Neural cell (in vitro differentiated cells): ENCODE measurements at regions not wholly inside any gene's neighbourhood (a gene's known extent, or its start where the extent isn't known, plus 50 kb on each side); places are given as distances from the start of the nearest gene placed in this dataset.

ENCODE experiments used
- H2AFZ ChIP-seq: fragments of 200-600, 300-800 bp; sonication (generic), shearing (Covaris generic); 2 replicates; pipeline ENCODE4 v1.6.0; 2014; ENCODE audit warnings: low read depth, mild to moderate bottlenecking, antibody characterized with exemption, low read length, moderate library complexity
- H3F3A ChIP-seq: fragments of 200-600 bp; shearing (Covaris generic); 2 replicates; pipeline ENCODE4 v1.6.1; 2016; ENCODE audit warnings: mild to moderate bottlenecking, moderate library complexity, mixed read lengths, antibody characterized with exemption, low read length; ENCODE audit not compliant: insufficient read depth, poor library complexity, severe bottlenecking
- H3K27ac ChIP-seq: fragments of 200-600, 300-800 bp; sonication (generic), shearing (Covaris generic); 2 replicates; pipeline ENCODE4 v1.5.1; 2014; ENCODE audit warnings: mild to moderate bottlenecking, low read length, moderate library complexity
- H3K27me3 ChIP-seq: fragments of 300-800, 200-600 bp; sonication (generic), shearing (Covaris generic); 2 replicates; pipeline ENCODE4 v1.6.0; 2014; ENCODE audit warnings: mild to moderate bottlenecking, low read depth, low read length, moderate library complexity; ENCODE audit not compliant: insufficient read depth
- H3K36me3 ChIP-seq: fragments of 300-800, 200-600 bp; sonication (generic), shearing (Covaris generic); 2 replicates; pipeline ENCODE4 v1.5.1; 2014; ENCODE audit warnings: mild to moderate bottlenecking, antibody characterized with exemption, low read length, moderate library complexity; ENCODE audit not compliant: insufficient read depth
- H3K4me2 ChIP-seq: fragments of 300-800, 200-600 bp; sonication (generic), shearing (Covaris generic); 2 replicates; pipeline ENCODE4 v1.6.0; 2014; ENCODE audit warnings: mild to moderate bottlenecking, low read length
- H3K4me3 ChIP-seq: fragments of 300-800, 200-600 bp; sonication (generic), shearing (Covaris generic); 2 replicates; pipeline ENCODE4 v1.5.1; 2014; ENCODE audit warnings: mild to moderate bottlenecking, low read length, moderate library complexity
- H3K79me2 ChIP-seq: fragments of 200-600 bp; shearing (Covaris generic); replicated peaks from 2 replicates; pipeline ENCODE4 v1.6.0; 2014; ENCODE audit warnings: mild to moderate bottlenecking, low read length, moderate library complexity; ENCODE audit not compliant: insufficient read depth
- H3K9ac ChIP-seq: fragments of 300-800, 200-600 bp; sonication (generic), shearing (Covaris generic); 2 replicates; pipeline ENCODE4 v1.6.1; 2016; ENCODE audit warnings: mild to moderate bottlenecking, low read length, mixed read lengths
- H3K9me2 ChIP-seq: fragments of 200-600 bp; shearing (Covaris generic); 2 replicates; pipeline ENCODE4 v1.6.1; 2016; ENCODE audit warnings: mild to moderate bottlenecking, low read length, mixed read lengths; ENCODE audit not compliant: insufficient read depth
- H3K9me3 ChIP-seq: fragments of 200-600, 300-800 bp; sonication (generic), shearing (Covaris generic); 2 replicates; pipeline ENCODE4 v1.6.1; 2016; ENCODE audit warnings: mild to moderate bottlenecking, mixed run types, low read length, moderate library complexity, mixed read lengths
- H4K20me1 ChIP-seq: fragments of 200-600 bp; shearing (Covaris generic); 2 replicates; pipeline ENCODE4 v1.6.1; 2016; ENCODE audit warnings: mild to moderate bottlenecking, mixed run types; ENCODE audit not compliant: insufficient read depth
- EP300 ChIP-seq: fragments of 450-650 bp; conservative IDR thresholded peaks from 2 replicates; pipeline ENCODE4 v1.6.1; 2014; ENCODE audit warnings: antibody characterized with exemption, mild to moderate bottlenecking, moderate library complexity; ENCODE audit not compliant: poor library complexity, severe bottlenecking
- EZH2 ChIP-seq: fragments of 200-600, 300-800 bp; shearing (Covaris generic), sonication (generic); IDR thresholded peaks from 2 replicates; pipeline ENCODE4 v1.6.1; 2014; ENCODE audit warnings: antibody characterized with exemption, low read length, borderline replicate concordance, mild to moderate bottlenecking; ENCODE audit not compliant: insufficient read depth, poor library complexity, severe bottlenecking
- MXI1 ChIP-seq: fragments of 450-650 bp; conservative IDR thresholded peaks from 2 replicates; pipeline ENCODE4 v1.6.1; 2014; ENCODE audit warnings: antibody characterized with exemption, mild to moderate bottlenecking; ENCODE audit not compliant: poor library complexity, severe bottlenecking
- POLR2AphosphoS5 ChIP-seq: IDR thresholded peaks from 2 replicates; pipeline ENCODE4 v1.6.1; 2012
- RAD21 ChIP-seq: fragments of 450-650 bp; conservative IDR thresholded peaks from 2 replicates; pipeline ENCODE4 v1.6.1; 2014; ENCODE audit warnings: antibody characterized with exemption, mild to moderate bottlenecking, moderate library complexity
- SMC3 ChIP-seq: fragments of 450-650 bp; conservative IDR thresholded peaks from 2 replicates; pipeline ENCODE4 v1.6.1; 2014; ENCODE audit warnings: antibody characterized with exemption, mild to moderate bottlenecking, moderate library complexity; ENCODE audit not compliant: poor library complexity
- TAF1 ChIP-seq: IDR thresholded peaks from 2 replicates; pipeline ENCODE4 v1.6.1; 2012; ENCODE audit warnings: low read depth
- TF ChIP-seq, protein P1 (sequence below): fragments of 450-650 bp; IDR thresholded peaks from 2 replicates; pipeline ENCODE4 v1.5.1; 2014; ENCODE audit warnings: antibody characterized with exemption, mild to moderate bottlenecking, moderate library complexity; ENCODE audit not compliant: poor library complexity, severe bottlenecking
- TF ChIP-seq, protein P2 (sequence below): IDR thresholded peaks from 2 replicates; pipeline ENCODE4 v1.6.1; 2012; ENCODE audit warnings: borderline replicate concordance

DNA sequence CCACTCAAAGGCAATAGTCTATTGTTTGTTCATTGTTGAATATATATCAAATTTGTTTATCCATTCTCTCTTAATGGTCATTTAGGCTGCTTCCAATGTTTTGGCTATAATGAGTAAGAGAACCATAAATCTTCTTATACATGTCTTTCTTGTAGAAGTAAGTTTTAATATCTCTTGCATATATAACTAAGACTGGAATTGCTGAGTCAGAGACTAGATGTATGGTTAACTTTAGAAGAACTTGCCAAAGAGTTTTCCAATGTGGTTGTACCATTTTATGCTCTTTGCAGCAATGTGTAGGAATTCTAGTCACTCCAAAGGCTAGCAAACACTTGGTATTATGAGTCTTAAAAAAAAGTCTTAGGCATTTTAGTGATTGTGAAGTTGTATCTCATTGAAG lies 610.0 kb upstream of the GCFC2 start:
- H3K9me3 ChIP-seq, result no peaks in the 10 kb centered on the region
- no peaks in the 10 kb centered on the region for H3K9me2 ChIP-seq
- no peak overlapping the region for H3K27ac ChIP-seq
- no peak overlapping the region for H3K4me2 ChIP-seq
- H3K79me2 ChIP-seq, result no peaks in the 10 kb centered on the region
- H3K9ac ChIP-seq, result no peak overlapping the region
- H3K4me3 ChIP-seq, result no peak overlapping the region
- no peaks in the 10 kb centered on the region for H3K27me3 ChIP-seq
- H4K20me1 ChIP-seq, result no peaks in the 10 kb centered on the region
- no peak overlapping the region for H2AFZ ChIP-seq
- no peaks in the 10 kb centered on the region for H3F3A ChIP-seq
- TF ChIP-seq, protein P1, sequence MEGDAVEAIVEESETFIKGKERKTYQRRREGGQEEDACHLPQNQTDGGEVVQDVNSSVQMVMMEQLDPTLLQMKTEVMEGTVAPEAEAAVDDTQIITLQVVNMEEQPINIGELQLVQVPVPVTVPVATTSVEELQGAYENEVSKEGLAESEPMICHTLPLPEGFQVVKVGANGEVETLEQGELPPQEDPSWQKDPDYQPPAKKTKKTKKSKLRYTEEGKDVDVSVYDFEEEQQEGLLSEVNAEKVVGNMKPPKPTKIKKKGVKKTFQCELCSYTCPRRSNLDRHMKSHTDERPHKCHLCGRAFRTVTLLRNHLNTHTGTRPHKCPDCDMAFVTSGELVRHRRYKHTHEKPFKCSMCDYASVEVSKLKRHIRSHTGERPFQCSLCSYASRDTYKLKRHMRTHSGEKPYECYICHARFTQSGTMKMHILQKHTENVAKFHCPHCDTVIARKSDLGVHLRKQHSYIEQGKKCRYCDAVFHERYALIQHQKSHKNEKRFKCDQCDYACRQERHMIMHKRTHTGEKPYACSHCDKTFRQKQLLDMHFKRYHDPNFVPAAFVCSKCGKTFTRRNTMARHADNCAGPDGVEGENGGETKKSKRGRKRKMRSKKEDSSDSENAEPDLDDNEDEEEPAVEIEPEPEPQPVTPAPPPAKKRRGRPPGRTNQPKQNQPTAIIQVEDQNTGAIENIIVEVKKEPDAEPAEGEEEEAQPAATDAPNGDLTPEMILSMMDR, result no peak
- TF ChIP-seq RAD21, result no peak
- no peak for TF ChIP-seq EP300
- TF ChIP-seq SMC3, result no peak
- TF ChIP-seq, protein P2, sequence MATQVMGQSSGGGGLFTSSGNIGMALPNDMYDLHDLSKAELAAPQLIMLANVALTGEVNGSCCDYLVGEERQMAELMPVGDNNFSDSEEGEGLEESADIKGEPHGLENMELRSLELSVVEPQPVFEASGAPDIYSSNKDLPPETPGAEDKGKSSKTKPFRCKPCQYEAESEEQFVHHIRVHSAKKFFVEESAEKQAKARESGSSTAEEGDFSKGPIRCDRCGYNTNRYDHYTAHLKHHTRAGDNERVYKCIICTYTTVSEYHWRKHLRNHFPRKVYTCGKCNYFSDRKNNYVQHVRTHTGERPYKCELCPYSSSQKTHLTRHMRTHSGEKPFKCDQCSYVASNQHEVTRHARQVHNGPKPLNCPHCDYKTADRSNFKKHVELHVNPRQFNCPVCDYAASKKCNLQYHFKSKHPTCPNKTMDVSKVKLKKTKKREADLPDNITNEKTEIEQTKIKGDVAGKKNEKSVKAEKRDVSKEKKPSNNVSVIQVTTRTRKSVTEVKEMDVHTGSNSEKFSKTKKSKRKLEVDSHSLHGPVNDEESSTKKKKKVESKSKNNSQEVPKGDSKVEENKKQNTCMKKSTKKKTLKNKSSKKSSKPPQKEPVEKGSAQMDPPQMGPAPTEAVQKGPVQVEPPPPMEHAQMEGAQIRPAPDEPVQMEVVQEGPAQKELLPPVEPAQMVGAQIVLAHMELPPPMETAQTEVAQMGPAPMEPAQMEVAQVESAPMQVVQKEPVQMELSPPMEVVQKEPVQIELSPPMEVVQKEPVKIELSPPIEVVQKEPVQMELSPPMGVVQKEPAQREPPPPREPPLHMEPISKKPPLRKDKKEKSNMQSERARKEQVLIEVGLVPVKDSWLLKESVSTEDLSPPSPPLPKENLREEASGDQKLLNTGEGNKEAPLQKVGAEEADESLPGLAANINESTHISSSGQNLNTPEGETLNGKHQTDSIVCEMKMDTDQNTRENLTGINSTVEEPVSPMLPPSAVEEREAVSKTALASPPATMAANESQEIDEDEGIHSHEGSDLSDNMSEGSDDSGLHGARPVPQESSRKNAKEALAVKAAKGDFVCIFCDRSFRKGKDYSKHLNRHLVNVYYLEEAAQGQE, result no peak
- no peak for TF ChIP-seq MXI1
- H3K36me3 ChIP-seq, result no peaks in the 10 kb centered on the region

DNA sequence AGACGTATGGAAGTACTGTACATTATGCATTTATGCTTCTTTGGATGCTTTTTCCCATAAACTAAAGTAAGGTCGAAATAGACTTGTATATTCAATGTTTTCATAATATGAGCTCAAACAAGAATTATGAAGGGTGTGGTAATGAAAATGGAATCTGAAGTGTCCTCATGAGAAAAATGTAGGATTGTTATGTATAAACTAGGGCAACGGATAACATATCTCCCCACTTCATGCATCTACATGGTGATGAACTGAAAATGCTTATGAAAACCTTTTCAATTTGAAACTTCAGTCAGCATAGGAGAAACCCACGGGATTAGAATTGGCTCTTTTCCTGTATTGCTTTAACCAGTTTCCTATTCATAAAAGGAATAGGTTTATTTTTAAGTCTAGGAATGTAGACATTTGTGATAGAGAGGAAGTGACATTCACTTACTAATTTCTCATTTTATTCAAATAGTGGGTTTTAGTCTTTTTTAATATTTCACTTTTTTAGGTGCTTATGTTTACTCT lies 608.2 kb upstream of the GCFC2 start:
- Histone ChIP-seq H3K27me3 (no peaks in the 10 kb centered on the region), H3K9ac (no peak overlapping the region), H3K9me2 (no peaks in the 10 kb centered on the region), H4K20me1 (no peaks in the 10 kb centered on the region), H3K27ac (no peak overlapping the region), H3F3A (no peaks in the 10 kb centered on the region), H3K79me2 (no peaks in the 10 kb centered on the region), H3K36me3 (no peaks in the 10 kb centered on the region), H2AFZ (no peak overlapping the region), H3K4me3 (no peak overlapping the region), H3K4me2 (no peak overlapping the region), H3K9me3 (no peaks in the 10 kb centered on the region)
- TF ChIP-seq POLR2AphosphoS5 (no peak), MXI1 (no peak), EP300 (no peak), EZH2 (no peak), SMC3 (no peak), TAF1 (no peak), RAD21 (no peak)
- TF ChIP-seq, protein P1, result no peak
- TF ChIP-seq, protein P2, result no peak
